Mesendoderm (in vitro differentiated cells): ENCODE measurements at regions not wholly inside any gene's neighbourhood (a gene's known extent, or its start where the extent isn't known, plus 50 kb on each side); places are given as distances from the start of the nearest gene placed in this dataset.

Experiments
- DNase-seq: peaks from one replicate; pipeline ENCODE4 v3.0.0; 2013
- H2AK5ac ChIP-seq: 2 replicates; pipeline ENCODE4 v1.6.1; 2013; ENCODE audit warnings: low read length, inconsistent platforms
- H2BK120ac ChIP-seq: 2 replicates; pipeline ENCODE4 v1.6.1; 2013; ENCODE audit warnings: low read depth, mild to moderate bottlenecking, low read length, moderate library complexity, mixed read lengths
- H2BK15ac ChIP-seq: replicated peaks from 2 replicates; pipeline ENCODE4 v1.6.1; 2013; ENCODE audit warnings: low read depth, mild to moderate bottlenecking, moderate library complexity
- H2BK5ac ChIP-seq: 2 replicates; pipeline ENCODE4 v1.6.1; 2013; ENCODE audit warnings: low read length, inconsistent platforms
- H3K18ac ChIP-seq: 2 replicates; pipeline ENCODE4 v1.6.1; 2013; ENCODE audit warnings: mild to moderate bottlenecking, low read length, mixed read lengths
- H3K23ac ChIP-seq: one replicate; pipeline ENCODE4 v1.6.1; 2013; ENCODE audit warnings: low read length
- H3K27ac ChIP-seq: 2 replicates; pipeline ENCODE4 v1.5.1; 2013; ENCODE audit warnings: low read depth, mild to moderate bottlenecking, inconsistent platforms, low read length, moderate library complexity
- H3K27me3 ChIP-seq: 2 replicates; pipeline ENCODE4 v1.6.1; 2013; ENCODE audit warnings: low read length, control low read depth, mild to moderate bottlenecking, inconsistent platforms; ENCODE audit not compliant: insufficient read depth, poor library complexity
- H3K36me3 ChIP-seq: 2 replicates; pipeline ENCODE4 v1.6.1; 2013; ENCODE audit warnings: low read length, inconsistent platforms; ENCODE audit not compliant: control insufficient read depth, insufficient read depth
- H3K4ac ChIP-seq: one replicate; pipeline ENCODE4 v1.6.1; 2013; ENCODE audit warnings: low read depth, mild to moderate bottlenecking, low read length, moderate library complexity
- H3K4me1 ChIP-seq: 2 replicates; pipeline ENCODE4 v1.6.1; 2013; ENCODE audit warnings: low read depth, low read length, inconsistent platforms; ENCODE audit not compliant: control insufficient read depth
- H3K4me2 ChIP-seq: 2 replicates; pipeline ENCODE4 v1.6.1; 2013; ENCODE audit warnings: low read length
- H3K4me3 ChIP-seq: 2 replicates; pipeline ENCODE4 v1.5.1; 2013; ENCODE audit warnings: mild to moderate bottlenecking, low read length
- H3K56ac ChIP-seq: one replicate; pipeline ENCODE4 v1.6.1; 2013; ENCODE audit warnings: low read length
- H3K79me1 ChIP-seq: 2 replicates; pipeline ENCODE4 v1.6.1; 2013; ENCODE audit warnings: low read length, inconsistent platforms
- H3K79me2 ChIP-seq: 2 replicates; pipeline ENCODE4 v1.6.1; 2013; ENCODE audit warnings: mild to moderate bottlenecking, low read length; ENCODE audit not compliant: control insufficient read depth, insufficient read depth
- H3K9ac ChIP-seq: 2 replicates; pipeline ENCODE4 v1.6.1; 2013; ENCODE audit warnings: low read length, inconsistent platforms
- H4K5ac ChIP-seq: one replicate; pipeline ENCODE4 v1.6.1; 2013; ENCODE audit warnings: low read length
- H4K8ac ChIP-seq: one replicate; pipeline ENCODE4 v1.6.1; 2013; ENCODE audit warnings: low read depth, mild to moderate bottlenecking, control low read depth, low read length, moderate library complexity
- WGBS: extraction: QIAGEN DNeasy Blood & Tissue Kit; methylation state at CpG from one replicate; pipeline ENCODE4 v1.1.7; 2013; ENCODE audit warnings: low lambda C conversion rate, missing lambda C conversion rate; ENCODE audit not compliant: insufficient coverage; ENCODE audit errors: extremely low coverage; 5-methylcytosine and 5-hydroxymethylcytosine counted together

GRCh38 chr12:30320561-30320960, 375.1 kb downstream of the IPO8 start:
- Histone ChIP-seq H3K56ac (no peak overlapping the region), H3K4ac (no peak overlapping the region), H3K27ac (no peak overlapping the region), H3K23ac (no peak overlapping the region), H3K79me2 (no peaks in the 10 kb centered on the region), H3K27me3 (no peaks in the 10 kb centered on the region), H2AK5ac (no peak overlapping the region), H3K4me1 (no peaks in the 10 kb centered on the region), H2BK15ac (no peak overlapping the region), H3K79me1 (no peaks in the 10 kb centered on the region), H3K4me2 (no peak overlapping the region), H3K9ac (no peak overlapping the region), H2BK5ac (no peak overlapping the region), H2BK120ac (no peak overlapping the region), H3K18ac (no peak overlapping the region), H4K5ac (no peak overlapping the region), H3K36me3 (no peaks in the 10 kb centered on the region), H4K8ac (no peak overlapping the region), H3K4me3 (no peak overlapping the region)
- DNase-seq, result no peak
- WGBS, result no CpG with 5 or more reads among the region's 13 CpGs

GRCh38 chr12:30314506-30315100, 381.1 kb downstream of the IPO8 start:
- no peak overlapping the region for H3K4me3 ChIP-seq
- H3K18ac ChIP-seq, result no peak overlapping the region
- no peak overlapping the region for H3K4ac ChIP-seq
- no peak overlapping the region for H2BK5ac ChIP-seq
- H3K9ac ChIP-seq, result no peak overlapping the region
- H3K56ac ChIP-seq, result no peak overlapping the region
- H3K27ac ChIP-seq, result no peak overlapping the region
- no peak overlapping the region for H3K23ac ChIP-seq
- no peak overlapping the region for H2BK120ac ChIP-seq
- DNase-seq, result no peak
- H2AK5ac ChIP-seq, result no peak overlapping the region
- no peaks in the 10 kb centered on the region for H3K79me2 ChIP-seq
- no peaks in the 10 kb centered on the region for H3K79me1 ChIP-seq
- H3K4me2 ChIP-seq, result no peak overlapping the region
- no CpG with 5 or more reads among the region's 5 CpGs for WGBS
- H4K5ac ChIP-seq, result no peak overlapping the region
- H3K27me3 ChIP-seq, result no peaks in the 10 kb centered on the region
- no peaks in the 10 kb centered on the region for H3K36me3 ChIP-seq
- no peaks in the 10 kb centered on the region for H3K4me1 ChIP-seq
- no peak overlapping the region for H4K8ac ChIP-seq
- no peak overlapping the region for H2BK15ac ChIP-seq

- Histone ChIP-seq H3K4me3 (no peak overlapping the region), H3K27me3 (no peaks in the 10 kb centered on the region), H2BK15ac (no peak overlapping the region), H3K4me2 (no peak overlapping the region), H3K27ac (no peak overlapping the region), H3K79me1 (no peaks in the 10 kb centered on the region), H4K5ac (no peak overlapping the region), H3K4ac (no peak overlapping the region), H2AK5ac (no peak overlapping the region), H3K4me1 (no peaks in the 10 kb centered on the region), H3K56ac (no peak overlapping the region), H3K9ac (no peak overlapping the region), H3K79me2 (no peaks in the 10 kb centered on the region), H2BK120ac (no peak overlapping the region), H3K23ac (no peak overlapping the region), H4K8ac (no peak overlapping the region), H3K36me3 (no peaks in the 10 kb centered on the region), H2BK5ac (no peak overlapping the region), H3K18ac (no peak overlapping the region)
- no CpG with 5 or more reads among the region's 4 CpGs for WGBS
- DNase-seq, result no peak
Measured at GRCh38 chr12:30308010-30308717, 387.5 kb downstream of the IPO8 start.

GRCh38 chr12:30304528-30304927, 391.1 kb downstream of the IPO8 start:
- Histone ChIP-seq H3K4me1 (no peaks in the 10 kb centered on the region), H2AK5ac (no peak overlapping the region), H3K4me3 (no peak overlapping the region), H3K4me2 (no peak overlapping the region), H3K79me2 (no peaks in the 10 kb centered on the region), H3K23ac (no peak overlapping the region), H3K27ac (no peak overlapping the region), H3K56ac (no peak overlapping the region), H3K36me3 (no peaks in the 10 kb centered on the region), H2BK5ac (no peak overlapping the region), H3K9ac (no peak overlapping the region), H4K8ac (no peak overlapping the region), H3K27me3 (no peaks in the 10 kb centered on the region), H3K18ac (no peak overlapping the region), H3K79me1 (no peaks in the 10 kb centered on the region), H4K5ac (no peak overlapping the region), H3K4ac (no peak overlapping the region), H2BK15ac (no peak overlapping the region), H2BK120ac (no peak overlapping the region)
- peak; percentile 4 for DNase-seq

- Histone ChIP-seq H4K8ac (no peak overlapping the region), H3K4me2 (no peak overlapping the region), H3K23ac (no peak overlapping the region), H3K79me1 (no peaks in the 10 kb centered on the region), H4K5ac (no peak overlapping the region), H3K27me3 (no peaks in the 10 kb centered on the region), H3K4ac (no peak overlapping the region), H3K36me3 (no peaks in the 10 kb centered on the region), H3K4me3 (no peak overlapping the region), H3K9ac (no peak overlapping the region), H2AK5ac (no peak overlapping the region), H3K4me1 (no peaks in the 10 kb centered on the region), H3K56ac (no peak overlapping the region), H2BK15ac (no peak overlapping the region), H3K18ac (no peak overlapping the region), H2BK120ac (no peak overlapping the region), H3K79me2 (no peaks in the 10 kb centered on the region), H3K27ac (no peak overlapping the region), H2BK5ac (no peak overlapping the region)
- no peak for DNase-seq
- no CpG with 5 or more reads among the region's 2 CpGs for WGBS
Measured at GRCh38 chr12:30301291-30301690, 394.4 kb downstream of the IPO8 start.

- H2BK120ac ChIP-seq, result no peak overlapping the region
- no peaks in the 10 kb centered on the region for H3K27me3 ChIP-seq
- DNase-seq, result no peak
- no peak overlapping the region for H4K5ac ChIP-seq
- H2BK5ac ChIP-seq, result no peak overlapping the region
- WGBS, result no CpG with 5 or more reads among the region's 8 CpGs
- H3K36me3 ChIP-seq, result no peaks in the 10 kb centered on the region
- no peak overlapping the region for H3K23ac ChIP-seq
- no peak overlapping the region for H3K9ac ChIP-seq
- H2AK5ac ChIP-seq, result no peak overlapping the region
- H3K4me3 ChIP-seq, result no peak overlapping the region
- H3K4ac ChIP-seq, result no peak overlapping the region
- H3K79me1 ChIP-seq, result no peaks in the 10 kb centered on the region
- H4K8ac ChIP-seq, result no peak overlapping the region
- no peak overlapping the region for H3K18ac ChIP-seq
- no peaks in the 10 kb centered on the region for H3K79me2 ChIP-seq
- H2BK15ac ChIP-seq, result no peak overlapping the region
- no peak overlapping the region for H3K4me2 ChIP-seq
- H3K4me1 ChIP-seq, result no peaks in the 10 kb centered on the region
- H3K56ac ChIP-seq, result no peak overlapping the region
- no peak overlapping the region for H3K27ac ChIP-seq
Measured at GRCh38 chr12:30296486-30296885, 399.2 kb downstream of the IPO8 start.
